Thoracic aorta (tissue), 2 donors: ENCODE measurements at regions not wholly inside any gene's neighbourhood (a gene's known extent, or its start where the extent isn't known, plus 50 kb on each side); places are given as distances from the start of the nearest gene placed in this dataset.

Source experiments
- ATAC-seq: fragments of 150-250 bp; one replicate; pipeline ENCODE4 v1.8.0; 2017; ENCODE audit warnings: low read depth; ENCODE audit not compliant: insufficient number of reproducible peaks, low FRiP score
- DNase-seq: peaks from one replicate; pipeline ENCODE4 v3.0.0-alpha.2; 2020; ENCODE audit warnings: low spot score
- H3K27ac ChIP-seq, 2 donors: fragments of 200-600 bp; sonication (generic); 1 replicate in 1 of 2; 2 replicates in 1 of 2; pipeline ENCODE4 v1.5.1; 2016; ENCODE audit warnings: mild to moderate bottlenecking in 2 of 2, moderate library complexity in 2 of 2
- H3K27me3 ChIP-seq: fragments of 200-600 bp; sonication (generic); replicated peaks from 2 replicates; pipeline ENCODE4 v1.6.0; 2016; ENCODE audit warnings: mild to moderate bottlenecking; ENCODE audit not compliant: insufficient read depth
- H3K36me3 ChIP-seq: fragments of 200-600 bp; sonication (generic); one replicate; pipeline ENCODE4 v1.5.1; 2016
- H3K4me1 ChIP-seq, 2 donors: fragments of 200-600 bp; sonication (generic); 1 replicate in 1 of 2; 2 replicates in 1 of 2; pipeline versions ENCODE4 v1.5.1 to v1.6.0; 2016; ENCODE audit warnings: low read depth in 2 of 2, mild to moderate bottlenecking in 1 of 2; ENCODE audit not compliant: control insufficient read depth in 1 of 2
- H3K4me3 ChIP-seq: fragments of 200-600 bp; sonication (generic); 2 replicates; pipeline ENCODE4 v1.5.1; 2016; ENCODE audit warnings: mild to moderate bottlenecking
- H3K9me3 ChIP-seq: fragments of 200-600 bp; sonication (generic); 2 replicates; pipeline ENCODE4 v1.5.1; 2016
- CTCF ChIP-seq: fragments of 200-600 bp; sonication (generic); IDR thresholded peaks from one replicate; pipeline ENCODE4 v1.5.1; 2019; ENCODE audit warnings: antibody characterized with exemption

GRCh38 chr7:110407706-110408105, 683.2 kb upstream of the LRRN3 start:
- H3K4me3 ChIP-seq = no peak overlapping the region
- no peaks in the 10 kb centered on the region for H3K36me3 ChIP-seq
- no peaks in the 10 kb centered on the region for H3K4me1 ChIP-seq
- H3K27me3 ChIP-seq = no peaks in the 10 kb centered on the region
- no peak for ATAC-seq
- no peak for TF ChIP-seq CTCF
- DNase-seq = no peak
- no peak overlapping the region for H3K27ac ChIP-seq
- H3K9me3 ChIP-seq = no peaks in the 10 kb centered on the region

- Histone ChIP-seq H3K4me3 (no peak overlapping the region), H3K27ac (no peak overlapping the region), H3K4me1 (no peaks in the 10 kb centered on the region), H3K9me3 (no peaks in the 10 kb centered on the region), H3K36me3 (no peaks in the 10 kb centered on the region), H3K27me3 (no peaks in the 10 kb centered on the region)
- no peak for DNase-seq
- no peak for ATAC-seq
- TF ChIP-seq CTCF = no peak
Observed at GRCh38 chr7:110412614-110413013, 678.3 kb upstream of the LRRN3 start.

GRCh38 chr7:110413038-110413437, 677.9 kb upstream of the LRRN3 start:
- H3K27ac ChIP-seq = no peak overlapping the region
- DNase-seq (no peak), ATAC-seq (no peak)
- no peaks in the 10 kb centered on the region for H3K9me3 ChIP-seq
- H3K4me1 ChIP-seq = no peaks in the 10 kb centered on the region
- H3K4me3 ChIP-seq = no peak overlapping the region
- no peak for TF ChIP-seq CTCF
- no peaks in the 10 kb centered on the region for H3K27me3 ChIP-seq
- no peaks in the 10 kb centered on the region for H3K36me3 ChIP-seq

- Histone ChIP-seq H3K4me1 (no peaks in the 10 kb centered on the region), H3K9me3 (no peaks in the 10 kb centered on the region), H3K27ac (no peak overlapping the region), H3K36me3 (no peaks in the 10 kb centered on the region), H3K27me3 (no peaks in the 10 kb centered on the region), H3K4me3 (no peak overlapping the region)
- TF ChIP-seq CTCF = no peak
- DNase-seq (no peak), ATAC-seq (no peak)
Observed at GRCh38 chr7:110417611-110418010, 673.3 kb upstream of the LRRN3 start.

GRCh38 chr7:110418659-110419280, 672.2 kb upstream of the LRRN3 start:
- no peaks in the 10 kb centered on the region for H3K9me3 ChIP-seq
- no peak for ATAC-seq
- no peak for TF ChIP-seq CTCF
- no peaks in the 10 kb centered on the region for H3K36me3 ChIP-seq
- no peaks in the 10 kb centered on the region for H3K4me1 ChIP-seq
- H3K27ac ChIP-seq = no peak overlapping the region
- no peaks in the 10 kb centered on the region for H3K27me3 ChIP-seq
- H3K4me3 ChIP-seq = no peak overlapping the region
- no peak for DNase-seq
